HepG2 (cell line): ENCODE measurements at regions not wholly inside any gene's neighbourhood (a gene's known extent, or its start where the extent isn't known, plus 50 kb on each side); places are given as distances from the start of the nearest gene placed in this dataset.
"Not testable (repeated sequence)": the region's sequence is repeated elsewhere in the genome, so short reads cannot be mapped to it uniquely, and the experiment has no call there.

ENCODE experiments used
- ATAC-seq: fragments of 200-7000 bp; cut with Tn5 transposase; 3 replicates; pipeline ENCODE4 v1.9.1; 2020; ENCODE audit warnings: mild to moderate bottlenecking, moderate library complexity
- BruUV-seq: library from RNA; stranded (reverse); fragments of 400-500 nt; replicated peaks from 2 replicates; lab custom pipeline; 2021; lab: Mats Ljungman, UMichigan
- CTCF ChIA-PET: fragments of 300-600 bp; formaldehyde crosslinking; extraction: SDS; loops from one replicate; lab custom pipeline; 2021; ENCODE audit warnings: low total read pairs, inconsistent platforms, low intra/inter-chr PET ratio; lab: Yijun Ruan, JAX
- POLR2A ChIA-PET: fragments of 350-600 bp; sonication (Branson Sonifier 250); formaldehyde crosslinking; loops from one replicate; lab custom pipeline; 2020; ENCODE audit warnings: antibody characterized with exemption, inconsistent platforms; lab: Yijun Ruan, JAX
- DNase-seq: peaks from one replicate; pipeline ENCODE4 v3.0.0-alpha.2; 2015; ENCODE audit warnings: low spot score
- FAIRE-seq: peaks from 3 replicates; lab custom pipeline; 2011; peaks lifted over from hg19 to GRCh38; lab: Jason Lieb, UNC
- H2AFZ ChIP-seq: one replicate; pipeline ENCODE4 v1.6.1; 2011; ENCODE audit warnings: low read length, inconsistent platforms
- H3K27ac ChIP-seq: fragments of 300-600 bp; 3 replicates; pipeline ENCODE4 v1.8.0; 2011; ENCODE audit warnings: mixed run types, mild to moderate bottlenecking, mixed read lengths, low read length, inconsistent platforms; ENCODE audit not compliant: insufficient read depth; ENCODE audit errors: extremely low read length
- H3K27me3 ChIP-seq, 2 experiments: fragments of 200-600 bp in 1 of 2; 2 replicates in 1 of 2; 3 replicates in 1 of 2; pipeline versions ENCODE4 v1.6.0 to v1.8.0; 2011; ENCODE audit warnings: low read length in 2 of 2, mild to moderate bottlenecking in 2 of 2, moderate library complexity in 2 of 2, inconsistent platforms in 1 of 2; ENCODE audit not compliant: insufficient read depth in 2 of 2, control insufficient read depth in 1 of 2
- H3K36me3 ChIP-seq, 2 experiments: fragments of 200-600 bp in 1 of 2; replicated peaks in 1 of 2; 2 replicates in 1 of 2; 3 replicates in 1 of 2; pipeline versions ENCODE4 v1.5.1 to v1.8.0; 2011; ENCODE audit warnings: low read length in 2 of 2, inconsistent platforms in 1 of 2; ENCODE audit not compliant: insufficient read depth in 2 of 2, control insufficient read depth in 1 of 2
- H3K4me1 ChIP-seq: 2 replicates; pipeline ENCODE4 v1.5.1; 2012; ENCODE audit warnings: low read length, inconsistent platforms; ENCODE audit not compliant: insufficient read depth
- H3K4me2 ChIP-seq: 2 replicates; pipeline ENCODE4 v1.6.0; 2011; ENCODE audit warnings: low read depth, low read length, inconsistent platforms
- H3K4me3 ChIP-seq, 3 experiments: fragments of 200-600 bp in 1 of 3; sonication (generic), shearing (Covaris generic) in 1 of 3; replicated peaks in 1 of 3; 2 replicates each; pipeline ENCODE4 v1.5.1; 2011 to 2016; ENCODE audit warnings: low read length in 3 of 3, inconsistent platforms in 2 of 3, low read depth in 2 of 3, mild to moderate bottlenecking in 2 of 3, control low read depth in 1 of 3, mixed read lengths in 1 of 3; ENCODE audit not compliant: insufficient read depth in 1 of 3
- H3K79me2 ChIP-seq: one replicate; pipeline ENCODE4 v1.6.1; 2011; ENCODE audit warnings: low read length, inconsistent platforms; ENCODE audit not compliant: insufficient read depth
- H3K9ac ChIP-seq: 2 replicates; pipeline ENCODE4 v1.6.0; 2011; ENCODE audit warnings: mild to moderate bottlenecking, low read depth, low read length, inconsistent platforms; ENCODE audit not compliant: insufficient read depth
- H3K9me3 ChIP-seq: 2 replicates; pipeline ENCODE4 v1.5.1; 2012; ENCODE audit warnings: mild to moderate bottlenecking, low read length
- H4K20me1 ChIP-seq: 2 replicates; pipeline ENCODE4 v1.6.0; 2011; ENCODE audit warnings: inconsistent platforms, mild to moderate bottlenecking, low read length, moderate library complexity; ENCODE audit not compliant: insufficient read depth
- ARID5B ChIP-seq: IDR thresholded peaks from 2 replicates; pipeline ENCODE4 v1.4.0; 2020; ENCODE audit warnings: mild to moderate bottlenecking, missing genetic modification reagents
- BCL3 ChIP-seq: sonication (generic); formaldehyde crosslinking; IDR thresholded peaks from 2 replicates; pipeline ENCODE4 v1.5.1; 2020; ENCODE audit warnings: mild to moderate bottlenecking, missing genetic modification reagents, moderate library complexity
- ELF1 ChIP-seq: sonication (generic); formaldehyde crosslinking; IDR thresholded peaks from 2 replicates; pipeline ENCODE4 v1.4.0; 2020; ENCODE audit warnings: missing genetic modification reagents
- ELF3 ChIP-seq: IDR thresholded peaks from 2 replicates; pipeline ENCODE4 v1.6.1; 2016; ENCODE audit warnings: missing genetic modification reagents, missing compliant biosample characterization
- FOXK1 ChIP-seq: sonication (generic); formaldehyde crosslinking; IDR thresholded peaks from 2 replicates; pipeline ENCODE4 v1.4.0; 2020; ENCODE audit warnings: low read depth, missing genetic modification reagents, borderline replicate concordance
- GABPB1 ChIP-seq: IDR thresholded peaks from 2 replicates; pipeline ENCODE4 v1.6.1; 2016; ENCODE audit warnings: mild to moderate bottlenecking, missing genetic modification reagents, moderate library complexity, missing compliant biosample characterization
- POGZ ChIP-seq: sonication (generic); formaldehyde crosslinking; IDR thresholded peaks from 2 replicates; pipeline ENCODE4 v1.4.0; 2020; ENCODE audit warnings: mild to moderate bottlenecking, missing genetic modification reagents
- SP5 ChIP-seq: IDR thresholded peaks from 2 replicates; pipeline ENCODE4 v1.6.1; 2016; ENCODE audit warnings: low read depth, borderline replicate concordance
- ZFP91 ChIP-seq: sonication (generic); formaldehyde crosslinking; IDR thresholded peaks from 2 replicates; pipeline ENCODE4 v1.9.0; 2022; ENCODE audit warnings: missing genetic modification reagents, mild to moderate bottlenecking, borderline replicate concordance
- ZMYM4 ChIP-seq: sonication (generic); formaldehyde crosslinking; IDR thresholded peaks from 2 replicates; pipeline ENCODE4 v1.8.1; 2023; ENCODE audit warnings: mild to moderate bottlenecking, missing genetic modification reagents
- ZNF644 ChIP-seq: IDR thresholded peaks from 2 replicates; pipeline ENCODE4 v1.6.1; 2016; ENCODE audit warnings: low read depth
- ZNF761 ChIP-seq: sonication (generic); formaldehyde crosslinking; conservative IDR thresholded peaks from 2 replicates; pipeline ENCODE4 v1.4.0; 2020; ENCODE audit warnings: mild to moderate bottlenecking, missing genetic modification reagents
- ZNF788 ChIP-seq: sonication (generic); formaldehyde crosslinking; IDR thresholded peaks from 2 replicates; pipeline ENCODE4 v1.5.0; 2020; ENCODE audit warnings: mild to moderate bottlenecking, missing genetic modification reagents, borderline replicate concordance
- WGBS: methylation state at CpG from one replicate; pipeline ENCODE4 v1.1.6; 2017; ENCODE audit warnings: low lambda C conversion rate; 5-methylcytosine and 5-hydroxymethylcytosine counted together
- in situ Hi-C: cut with HindIII; loops from 2 replicates; pipeline ENCODE4 v1.10.0; 2017; ENCODE audit warnings: low pct_unique_long_range_greater_than_20kb; ENCODE audit not compliant: extremely low pct_ligation_motif_present
- intact Hi-C: fragments of 100-400 bp; cut with micrococcal nuclease; formaldehyde crosslinking; loops from one replicate; pipeline ENCODE4 v1.10.0; 2022; ENCODE audit not compliant: unreplicated experiment

GRCh38 chr12:82634495-82635258 lies 52.0 kb upstream of the TMTC2 start:
- intact Hi-C loops, CTCF ChIA-PET, H3K27ac ChIP-seq, in situ Hi-C loops, H3K27me3 ChIP-seq, H3K9ac ChIP-seq, BruUV-seq, H3K79me2 ChIP-seq, H3K9me3 ChIP-seq, H3K36me3 ChIP-seq, H4K20me1 ChIP-seq: not testable (repeated sequence)
- FAIRE-seq (peak; percentile 43), ATAC-seq (peak; percentile 98), DNase-seq (peak; percentile 46)
- peak overlapping the region; percentile 78 for H2AFZ ChIP-seq
- H3K4me2 ChIP-seq: peak overlapping the region; percentile 60
- POLR2A ChIA-PET: interaction anchor here (1.0 to 1.9 kb wide), 2 partner anchors 52 to 276 kb away, joined by 3 to 8 read pairs; partner anchors contain the start of genes CCDC59, METTL25 and TMTC2
- H3K4me3 ChIP-seq: peak overlapping the region in 2 of 3 experiments; percentile 6 to 52; a peak in 4 of 6 replicates
- 0% methylated on average over 4 of the region's 8 CpGs for WGBS
- H3K4me1 ChIP-seq: peaks cover 15% of the 10 kb centered on the region
- TF ChIP-seq ELF3 (CRISPR knock-in tag) (peak; percentile 76), ZNF788 (CRISPR knock-in tag) (0 out of 2 replicates have a peak, but pooled peaks have one; percentile 21), ZFP91 (CRISPR knock-in tag) (peak; percentile 38; the same call in 1 of the 2 replicates), ARID5B (CRISPR knock-in tag) (peak; percentile 29; the same call in 1 of the 2 replicates), POGZ (CRISPR knock-in tag) (peak; percentile 45; the same call in 1 of the 2 replicates), ZNF761 (CRISPR knock-in tag) (0 out of 2 replicates have a peak, but pooled peaks have one; percentile 60), FOXK1 (peak; percentile 39; the same call in 1 of the 2 replicates), ELF1 (CRISPR knock-in tag) (0 out of 2 replicates have a peak, but pooled peaks have one; percentile 37), GABPB1 (0 out of 2 replicates have a peak, but pooled peaks have one; percentile 18), BCL3 (CRISPR knock-in tag) (0 out of 2 replicates have a peak, but pooled peaks have one; percentile 22), ZNF644 (0 out of 2 replicates have a peak, but pooled peaks have one; percentile 32), ZMYM4 (CRISPR knock-in tag) (peak; percentile 44; the same call in 1 of the 2 replicates), SP5 (CRISPR knock-in tag) (peak; percentile 44; the same call in 1 of the 2 replicates)
